ENCODE measurements at regions not wholly inside any gene's neighbourhood (a gene's known extent, or its start where the extent isn't known, plus 50 kb on each side); places are given as distances from the start of the nearest gene placed in this dataset.

DNA sequence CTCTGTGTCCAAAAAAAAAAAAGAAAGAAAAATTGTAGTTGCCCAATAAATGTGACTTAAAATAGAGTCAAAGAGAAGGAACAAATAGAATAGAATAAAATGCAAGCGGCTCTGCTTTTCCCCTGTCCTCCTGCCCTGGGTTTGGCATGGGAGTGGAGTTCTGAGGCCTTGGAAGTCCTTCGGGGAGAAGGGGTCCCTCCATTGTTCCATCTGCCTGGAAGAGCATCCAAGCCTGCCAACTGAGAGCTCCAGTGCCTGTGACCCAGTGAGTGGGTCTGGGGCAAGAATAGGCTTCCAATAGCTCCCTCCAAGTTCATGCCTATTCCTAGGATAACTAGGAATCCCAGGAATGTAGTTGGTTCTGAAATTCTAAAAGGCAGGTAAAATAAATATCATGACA lies 321.4 kb downstream of the MYCN start:
- TF ChIP-seq, protein P1, sequence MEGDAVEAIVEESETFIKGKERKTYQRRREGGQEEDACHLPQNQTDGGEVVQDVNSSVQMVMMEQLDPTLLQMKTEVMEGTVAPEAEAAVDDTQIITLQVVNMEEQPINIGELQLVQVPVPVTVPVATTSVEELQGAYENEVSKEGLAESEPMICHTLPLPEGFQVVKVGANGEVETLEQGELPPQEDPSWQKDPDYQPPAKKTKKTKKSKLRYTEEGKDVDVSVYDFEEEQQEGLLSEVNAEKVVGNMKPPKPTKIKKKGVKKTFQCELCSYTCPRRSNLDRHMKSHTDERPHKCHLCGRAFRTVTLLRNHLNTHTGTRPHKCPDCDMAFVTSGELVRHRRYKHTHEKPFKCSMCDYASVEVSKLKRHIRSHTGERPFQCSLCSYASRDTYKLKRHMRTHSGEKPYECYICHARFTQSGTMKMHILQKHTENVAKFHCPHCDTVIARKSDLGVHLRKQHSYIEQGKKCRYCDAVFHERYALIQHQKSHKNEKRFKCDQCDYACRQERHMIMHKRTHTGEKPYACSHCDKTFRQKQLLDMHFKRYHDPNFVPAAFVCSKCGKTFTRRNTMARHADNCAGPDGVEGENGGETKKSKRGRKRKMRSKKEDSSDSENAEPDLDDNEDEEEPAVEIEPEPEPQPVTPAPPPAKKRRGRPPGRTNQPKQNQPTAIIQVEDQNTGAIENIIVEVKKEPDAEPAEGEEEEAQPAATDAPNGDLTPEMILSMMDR (conservative IDR thresholded peaks at IDR 0.05; ENCODE audit: control insufficient read depth, insufficient read depth, low read depth, low read length) = no peak

DNA sequence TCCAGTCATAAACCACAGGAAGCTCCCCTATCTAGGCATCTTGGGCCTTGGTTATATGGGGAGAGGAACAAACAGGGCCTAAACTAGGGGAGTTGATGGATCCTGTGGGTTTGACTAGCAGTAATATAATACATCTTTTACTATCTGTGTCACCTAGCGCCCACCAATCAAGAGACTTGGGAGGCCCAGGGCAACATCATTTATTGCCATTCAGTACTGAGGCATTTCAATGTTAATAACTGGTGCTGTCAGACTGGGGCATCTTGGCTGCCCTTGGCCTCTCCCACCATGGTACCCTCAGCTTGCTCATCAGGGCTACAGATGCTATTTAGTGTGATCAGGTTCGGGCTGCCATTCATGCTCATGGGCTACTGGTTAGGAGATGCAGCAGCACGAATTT lies 320.7 kb downstream of the MYCN start:
- H3K4me3 ChIP-seq (ENCODE audit: control insufficient read depth, low read depth, low read length) = no peak overlapping the region
- no peak for DNase-seq (ENCODE audit: low read depth)
- TF ChIP-seq, protein P1 (conservative IDR thresholded peaks at IDR 0.05; ENCODE audit: control insufficient read depth, insufficient read depth, low read depth, low read length) = no peak

More for the DNA sequence above, 321.4 kb downstream of the MYCN start:
- no peak overlapping the region for H3K4me3 ChIP-seq (ENCODE audit: control insufficient read depth, low read depth, low read length)
- no peak for DNase-seq (ENCODE audit: low read depth)

DNA sequence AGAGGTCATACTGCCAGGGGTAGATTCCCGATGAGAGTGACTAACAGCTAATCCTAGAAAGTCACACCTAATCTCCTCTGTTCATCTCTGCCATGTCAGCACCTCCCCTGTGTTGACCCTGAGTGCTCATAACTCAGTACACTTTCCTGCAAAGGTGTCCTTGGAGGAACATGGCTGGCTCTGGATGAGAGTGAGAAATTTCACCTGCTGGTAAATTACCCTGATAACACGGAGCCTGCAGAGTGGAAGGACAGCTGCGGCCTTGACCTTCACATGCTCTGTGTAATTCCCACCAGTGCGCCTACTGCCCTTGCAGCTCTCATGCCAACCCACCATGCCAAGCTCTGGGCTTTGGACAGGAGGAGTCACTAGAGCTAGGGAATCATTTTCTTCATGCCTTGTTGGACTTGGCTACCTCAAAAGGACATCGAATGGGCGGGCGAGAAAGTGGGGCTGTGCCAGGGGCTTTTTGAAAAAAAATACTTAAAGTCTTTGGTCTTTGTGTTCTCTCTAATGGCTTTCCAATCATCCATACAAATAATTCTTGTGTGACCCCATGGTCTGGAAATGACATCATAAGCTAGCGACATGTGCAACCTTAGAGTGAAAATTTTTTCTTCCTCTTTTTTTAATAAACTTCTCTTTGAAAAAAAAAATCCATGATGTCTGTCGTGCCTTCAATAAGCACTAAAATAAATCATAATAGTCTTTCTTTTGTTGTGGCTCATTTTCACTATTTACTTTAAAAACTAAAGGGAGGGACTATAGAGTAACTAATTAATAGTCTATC lies 319.9 kb downstream of the MYCN start:
- TF ChIP-seq, protein P1 (conservative IDR thresholded peaks at IDR 0.05; ENCODE audit: control insufficient read depth, insufficient read depth, low read depth, low read length) = no peak
- DNase-seq (ENCODE audit: low read depth) = no peak
- no peak overlapping the region for H3K4me3 ChIP-seq (ENCODE audit: control insufficient read depth, low read depth, low read length)

DNA sequence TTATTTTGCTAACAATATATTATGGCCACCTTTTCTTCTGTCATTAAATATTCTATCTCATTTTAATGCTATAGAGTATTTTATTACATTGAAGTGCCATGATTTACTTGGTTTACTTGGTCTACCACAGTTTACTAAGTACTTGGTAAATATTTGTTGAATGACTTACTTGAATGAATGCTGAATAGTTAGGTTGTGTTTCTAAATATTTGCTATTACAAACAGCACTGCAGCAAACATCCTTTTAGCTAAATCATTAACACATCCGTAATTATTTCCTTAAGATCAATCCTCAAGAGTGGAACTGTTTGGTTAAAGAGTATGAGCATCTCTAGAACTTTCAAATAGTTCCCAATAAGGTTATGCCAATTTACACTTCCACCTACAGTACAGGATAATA lies 318.7 kb downstream of the MYCN start:
- H3K4me3 ChIP-seq (ENCODE audit: control insufficient read depth, low read depth, low read length) = no peak overlapping the region
- no peak for DNase-seq (ENCODE audit: low read depth)
- TF ChIP-seq, protein P1 (conservative IDR thresholded peaks at IDR 0.05; ENCODE audit: control insufficient read depth, insufficient read depth, low read depth, low read length) = no peak

DNA sequence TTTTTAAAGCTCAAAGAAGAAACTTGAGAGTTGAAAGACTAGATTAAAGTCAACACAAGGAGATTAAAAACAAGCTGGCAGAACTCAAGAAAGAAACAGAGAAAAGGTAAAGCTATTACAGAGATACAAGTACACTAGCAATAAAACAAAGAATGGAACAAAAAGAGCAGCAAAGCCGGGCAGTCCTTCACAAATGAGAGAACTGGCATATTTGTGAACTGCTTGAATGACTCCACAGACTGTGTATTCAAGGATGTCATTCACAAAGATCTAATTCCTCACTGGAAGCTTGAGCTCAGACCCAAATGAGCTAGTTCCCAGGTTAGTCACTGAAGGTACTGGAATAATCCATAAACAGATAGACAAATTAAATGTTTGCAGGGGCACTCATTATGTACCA lies 318.0 kb downstream of the MYCN start:
- H3K4me3 ChIP-seq (ENCODE audit: control insufficient read depth, low read depth, low read length) = no peak overlapping the region
- TF ChIP-seq, protein P1 (conservative IDR thresholded peaks at IDR 0.05; ENCODE audit: control insufficient read depth, insufficient read depth, low read depth, low read length) = no peak
- no peak for DNase-seq (ENCODE audit: low read depth)

DNA sequence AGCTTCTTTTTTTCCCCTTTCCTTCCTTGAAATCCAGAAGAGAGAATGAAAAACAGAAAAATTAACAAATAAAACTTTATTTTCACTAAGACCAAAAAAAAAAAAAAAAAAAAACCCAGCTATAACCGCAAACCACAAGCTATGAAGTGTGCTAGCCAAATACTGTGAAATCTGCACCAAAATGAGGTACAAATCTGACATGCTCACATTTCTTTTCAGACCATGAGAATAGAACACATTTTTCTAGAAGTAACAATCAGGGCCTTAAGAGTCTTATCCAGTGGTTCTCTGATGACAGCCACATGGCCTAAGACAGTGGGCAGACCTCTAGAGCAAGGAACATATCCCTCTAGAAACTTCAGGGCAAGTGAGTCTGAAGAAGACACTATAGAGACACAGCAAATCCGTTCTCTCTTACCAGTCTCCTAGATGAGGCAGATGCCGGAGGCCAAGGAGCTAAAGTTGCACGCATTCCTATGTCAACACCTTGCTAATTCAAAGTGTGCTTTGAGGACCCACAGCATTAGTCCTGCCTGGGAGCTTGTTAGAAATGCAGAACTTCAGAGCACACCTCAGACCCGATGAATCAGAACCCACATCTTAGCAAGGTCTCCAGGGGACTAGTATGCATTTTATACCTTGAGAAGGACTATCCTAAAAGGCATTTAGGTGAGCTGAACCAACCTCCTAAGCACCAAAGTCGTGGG lies 317.1 kb downstream of the MYCN start:
- H3K4me3 ChIP-seq (ENCODE audit: control insufficient read depth, low read depth, low read length) = no peak overlapping the region
- DNase-seq (ENCODE audit: low read depth) = no peak
- TF ChIP-seq, protein P1 (conservative IDR thresholded peaks at IDR 0.05; ENCODE audit: control insufficient read depth, insufficient read depth, low read depth, low read length) = no peak
